Duodenal mucosa (tissue), 2 donors: ENCODE measurements at regions not wholly inside any gene's neighbourhood (a gene's known extent, or its start where the extent isn't known, plus 50 kb on each side); places are given as distances from the start of the nearest gene placed in this dataset.

Source experiments
- H3K27ac ChIP-seq: one replicate; pipeline ENCODE4 v1.7.0; 2013; ENCODE audit warnings: low read depth, low read length
- H3K27me3 ChIP-seq, 2 donors: one replicate each; pipeline ENCODE4 v1.7.0; 2013; ENCODE audit warnings: low read length in 2 of 2, control low read depth in 1 of 2; ENCODE audit not compliant: insufficient read depth in 2 of 2, control insufficient read depth in 1 of 2
- H3K36me3 ChIP-seq, 2 donors: one replicate each; pipeline ENCODE4 v1.7.0; 2013; ENCODE audit warnings: low read length in 2 of 2, control low read depth in 1 of 2; ENCODE audit not compliant: insufficient read depth in 2 of 2, control insufficient read depth in 1 of 2
- H3K4me1 ChIP-seq, 2 donors: one replicate each; pipeline ENCODE4 v1.7.0; 2013; ENCODE audit warnings: low read length in 2 of 2, control low read depth in 1 of 2; ENCODE audit not compliant: insufficient read depth in 2 of 2, control insufficient read depth in 1 of 2
- H3K4me3 ChIP-seq, 2 donors: one replicate each; pipeline ENCODE4 v1.7.0; 2013; ENCODE audit warnings: low read length in 2 of 2, low read depth in 1 of 2
- H3K9ac ChIP-seq, 2 donors: one replicate each; pipeline ENCODE4 v1.7.0; 2013; ENCODE audit warnings: low read length in 2 of 2, low read depth in 1 of 2
- H3K9me3 ChIP-seq, 2 donors: one replicate each; pipeline ENCODE4 v1.7.0; 2013; ENCODE audit warnings: low read length in 2 of 2, control low read depth in 1 of 2; ENCODE audit not compliant: control insufficient read depth in 1 of 2

DNA sequence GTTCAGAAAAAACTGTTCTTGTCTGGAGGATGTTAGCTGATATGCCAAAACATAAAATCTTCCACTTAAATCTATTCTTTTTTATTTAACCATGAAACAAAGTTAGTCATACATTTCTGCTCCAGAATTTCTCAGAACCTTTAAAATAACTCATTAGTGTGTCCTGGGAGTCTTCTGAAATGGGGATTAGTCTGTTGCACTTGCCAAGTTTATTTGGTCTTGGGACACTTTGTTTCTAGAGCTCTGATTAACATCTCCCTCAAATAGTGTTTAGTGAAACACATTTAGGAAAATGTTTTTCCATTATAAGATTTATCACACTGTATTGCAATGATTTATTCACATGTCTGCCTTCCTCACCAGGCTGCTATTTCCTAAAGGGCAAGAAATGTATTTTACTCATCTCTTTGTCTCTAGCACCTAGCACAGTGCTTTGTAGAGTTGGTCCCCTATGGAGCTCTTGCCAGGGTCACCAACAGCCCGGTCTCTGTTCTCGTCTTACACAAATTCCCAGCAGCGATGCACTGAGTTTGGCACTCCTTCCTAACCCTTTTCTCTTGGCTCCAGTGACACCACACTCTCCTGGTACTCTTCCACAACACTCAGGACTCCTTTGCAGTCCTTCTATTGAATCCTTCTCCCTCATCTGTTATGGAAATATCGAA, 189.2 kb downstream of the CSNK2A3 start:
- no peaks in the 10 kb centered on the region for H3K36me3 ChIP-seq
- H3K27me3 ChIP-seq: no peaks in the 10 kb centered on the region
- H3K9ac ChIP-seq: no peak overlapping the region
- no peak overlapping the region for H3K4me3 ChIP-seq
- no peak overlapping the region for H3K27ac ChIP-seq
- no peaks in the 10 kb centered on the region for H3K9me3 ChIP-seq
- H3K4me1 ChIP-seq: peaks cover 15 to 21% of the 10 kb centered on the region in 2 donors

DNA sequence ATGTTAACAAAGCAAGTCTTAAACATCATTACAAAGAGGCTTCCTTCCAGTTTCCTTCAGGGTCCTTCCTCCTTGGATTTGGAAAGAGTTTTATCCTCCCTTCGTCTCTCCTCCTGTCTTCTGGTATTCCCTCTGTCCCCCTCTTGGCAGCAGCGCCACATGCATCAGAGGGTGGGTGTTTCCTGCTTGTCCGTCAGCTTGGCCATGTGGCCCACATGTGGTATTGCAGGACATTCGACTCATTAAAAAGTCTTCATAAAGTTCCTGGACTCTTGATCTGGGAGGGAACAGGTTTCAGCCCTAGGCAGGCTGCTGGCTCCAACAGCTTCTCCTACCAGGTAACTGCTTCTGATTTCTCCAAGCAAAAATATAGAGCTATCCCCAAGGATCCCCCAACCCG, 189.8 kb downstream of the CSNK2A3 start:
- Histone ChIP-seq H3K4me3 (no peak overlapping the region), H3K4me1 (peaks cover 15 to 21% of the 10 kb centered on the region in 2 donors), H3K36me3 (no peaks in the 10 kb centered on the region), H3K9me3 (no peaks in the 10 kb centered on the region), H3K27ac (no peak overlapping the region), H3K27me3 (no peaks in the 10 kb centered on the region), H3K9ac (no peak overlapping the region)

DNA sequence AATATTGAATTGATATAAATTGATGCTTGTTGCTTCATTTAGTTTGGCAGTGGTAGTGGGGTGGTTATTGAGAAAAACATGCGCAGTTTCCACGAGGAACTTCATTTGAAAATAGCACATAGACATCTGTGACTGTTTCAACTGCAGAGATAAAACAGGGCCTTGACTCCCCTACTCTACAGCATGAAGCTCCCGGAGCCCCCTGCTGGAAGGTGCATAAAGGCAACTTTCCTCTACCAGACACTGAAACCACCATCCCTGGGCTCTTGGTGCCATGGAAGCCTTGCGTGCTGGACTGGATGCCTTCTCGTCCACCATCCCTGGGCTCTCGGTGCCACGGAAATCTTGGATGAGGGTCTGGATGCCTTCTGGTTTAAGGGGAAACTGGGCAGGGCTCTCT, 195.9 kb downstream of the CSNK2A3 start:
- Histone ChIP-seq H3K9ac (no peak overlapping the region), H3K36me3 (no peaks in the 10 kb centered on the region), H3K4me3 (no peak overlapping the region), H3K4me1 (no peaks in the 10 kb centered on the region), H3K9me3 (no peaks in the 10 kb centered on the region), H3K27ac (no peak overlapping the region), H3K27me3 (peaks cover 0 to 4% of the 10 kb centered on the region in 2 donors)

DNA sequence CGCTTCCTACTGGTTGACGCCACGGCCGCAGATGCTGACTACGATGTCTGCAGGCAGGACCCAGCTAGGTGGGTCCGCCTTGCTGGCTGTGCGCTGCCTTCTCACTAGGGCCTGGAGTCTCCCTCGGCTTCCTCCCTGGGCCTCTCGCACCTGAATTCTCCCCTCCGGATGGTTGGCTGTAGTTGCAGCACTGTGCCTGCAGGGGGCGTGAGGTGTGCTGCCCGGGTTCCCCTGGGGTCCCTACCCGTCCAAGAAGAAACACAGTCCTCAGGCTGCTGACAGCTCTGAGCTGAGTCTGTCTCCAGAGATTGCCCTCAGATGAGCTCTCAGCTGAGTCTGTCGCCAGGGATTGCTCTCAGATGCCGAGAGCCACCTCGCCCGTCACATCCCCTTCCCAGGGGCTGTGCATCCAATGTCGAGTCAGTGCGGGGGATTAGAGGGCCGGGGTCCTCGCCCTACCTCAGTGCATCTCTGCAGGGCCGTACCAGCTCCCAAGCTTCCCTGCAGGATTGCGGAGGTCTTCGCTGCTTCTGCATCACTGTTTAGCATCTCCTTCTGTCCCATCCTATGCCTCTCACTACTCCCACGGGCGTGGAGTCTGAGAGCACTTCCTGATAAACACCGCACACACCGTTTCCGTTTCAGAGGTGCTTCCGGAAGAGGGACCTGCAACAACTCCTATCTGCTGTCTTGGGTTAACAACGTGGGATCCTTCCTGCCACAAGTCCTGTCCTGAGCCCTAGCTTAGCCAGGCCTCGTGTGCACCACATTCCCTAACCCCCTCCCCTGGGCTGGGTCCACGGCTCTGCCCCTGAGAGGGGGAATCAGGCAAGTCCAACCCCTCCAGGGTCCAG, 196.9 kb downstream of the CSNK2A3 start:
- Histone ChIP-seq H3K27ac (no peak overlapping the region), H3K36me3 (no peaks in the 10 kb centered on the region), H3K27me3 (peaks cover 0 to 4% of the 10 kb centered on the region in 2 donors), H3K9me3 (no peaks in the 10 kb centered on the region), H3K4me3 (no peak overlapping the region), H3K9ac (no peak overlapping the region), H3K4me1 (no peaks in the 10 kb centered on the region)

DNA sequence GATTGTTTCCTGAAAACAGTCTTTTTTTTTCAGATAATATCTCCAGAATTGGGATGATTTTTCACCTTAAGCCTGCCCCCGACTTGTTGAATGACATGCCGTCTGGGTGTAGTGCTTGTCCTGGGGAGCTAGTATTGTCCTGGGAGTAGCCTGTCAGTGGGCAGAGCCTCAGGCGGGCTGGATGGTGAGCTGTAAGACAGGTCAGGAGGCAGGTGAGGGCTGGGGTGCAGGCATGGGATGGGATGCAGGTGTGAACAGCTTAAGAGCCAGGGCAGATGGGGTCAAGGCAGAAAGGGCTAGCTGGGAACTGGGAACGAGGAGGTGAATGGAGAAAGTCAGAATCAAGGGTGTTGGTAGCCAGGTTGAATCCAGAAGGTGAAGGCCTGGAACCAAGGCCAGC, 200.2 kb downstream of the CSNK2A3 start:
- Histone ChIP-seq H3K9me3 (no peaks in the 10 kb centered on the region), H3K36me3 (no peaks in the 10 kb centered on the region), H3K9ac (no peak overlapping the region), H3K4me1 (peaks cover 0 to 4% of the 10 kb centered on the region in 2 donors), H3K27me3 (peaks cover 0 to 4% of the 10 kb centered on the region in 2 donors), H3K4me3 (no peak overlapping the region), H3K27ac (no peak overlapping the region)

DNA sequence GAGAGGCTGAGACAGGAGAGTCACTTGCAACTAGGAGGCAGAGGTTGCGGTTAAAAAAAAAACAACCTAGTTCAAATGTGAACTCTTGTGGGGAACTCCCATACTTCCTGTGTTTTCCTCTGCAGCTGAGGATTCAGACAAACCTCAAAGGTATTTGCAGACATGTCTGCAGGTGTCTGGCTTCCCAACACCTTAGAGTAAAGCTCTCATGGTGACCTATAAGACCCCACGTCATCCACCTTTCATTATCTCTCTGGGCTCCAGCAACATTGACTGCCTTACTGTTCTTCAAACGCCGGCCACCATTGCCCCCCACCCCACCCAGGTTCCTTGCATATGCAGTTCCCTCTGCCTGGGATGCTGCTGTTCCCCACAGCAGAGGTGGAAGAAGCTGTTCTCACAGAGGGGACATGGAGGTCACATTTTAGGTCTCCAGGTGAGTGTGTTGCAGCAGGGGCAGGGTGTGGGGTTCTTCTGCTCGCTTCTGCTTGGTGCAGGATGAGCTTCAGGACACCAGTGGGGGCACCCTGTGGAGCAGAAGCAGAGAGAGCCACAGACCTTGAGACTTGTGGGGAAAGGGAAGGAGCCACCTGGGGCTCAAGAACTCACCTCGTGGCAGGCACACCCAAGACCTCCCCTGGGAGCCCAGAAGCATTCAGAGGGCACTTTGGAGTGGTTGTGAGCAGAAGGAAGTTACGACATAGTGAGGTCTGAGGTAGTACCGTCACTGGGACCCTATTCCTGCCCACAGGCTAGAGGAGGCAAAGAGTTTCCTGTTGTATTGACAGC, 203.2 kb downstream of the CSNK2A3 start:
- Histone ChIP-seq H3K4me3 (peak overlapping the region in 1 of 2 donors; percentile 12), H3K27ac (no peak overlapping the region), H3K27me3 (peaks cover 0 to 4% of the 10 kb centered on the region in 2 donors), H3K9ac (no peak overlapping the region), H3K9me3 (no peaks in the 10 kb centered on the region), H3K36me3 (no peaks in the 10 kb centered on the region), H3K4me1 (peaks cover 0 to 5% of the 10 kb centered on the region in 2 donors)

DNA sequence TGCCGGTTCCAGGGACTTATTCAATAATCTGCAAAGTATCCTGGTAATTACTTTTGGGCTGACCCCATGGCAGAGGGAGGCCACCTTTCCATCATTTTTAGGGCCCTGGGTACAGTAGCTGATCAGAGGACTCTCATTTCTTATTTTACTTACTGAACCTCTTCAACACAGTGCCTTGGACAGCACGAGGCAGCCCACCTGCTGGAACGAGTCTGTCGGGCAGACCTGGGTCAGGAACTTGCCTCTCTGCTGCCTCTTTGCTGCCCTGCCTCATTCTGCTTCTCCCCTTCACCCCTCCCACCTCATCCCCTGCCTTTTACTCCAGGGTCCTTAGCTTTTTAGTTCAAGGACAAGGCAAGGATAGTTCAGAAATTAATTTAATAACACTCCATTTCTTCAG, 204.5 kb downstream of the CSNK2A3 start:
- Histone ChIP-seq H3K9me3 (no peaks in the 10 kb centered on the region), H3K27me3 (no peaks in the 10 kb centered on the region), H3K9ac (no peak overlapping the region), H3K4me1 (peaks cover 0 to 5% of the 10 kb centered on the region in 2 donors), H3K36me3 (no peaks in the 10 kb centered on the region), H3K4me3 (no peak overlapping the region), H3K27ac (no peak overlapping the region)

DNA sequence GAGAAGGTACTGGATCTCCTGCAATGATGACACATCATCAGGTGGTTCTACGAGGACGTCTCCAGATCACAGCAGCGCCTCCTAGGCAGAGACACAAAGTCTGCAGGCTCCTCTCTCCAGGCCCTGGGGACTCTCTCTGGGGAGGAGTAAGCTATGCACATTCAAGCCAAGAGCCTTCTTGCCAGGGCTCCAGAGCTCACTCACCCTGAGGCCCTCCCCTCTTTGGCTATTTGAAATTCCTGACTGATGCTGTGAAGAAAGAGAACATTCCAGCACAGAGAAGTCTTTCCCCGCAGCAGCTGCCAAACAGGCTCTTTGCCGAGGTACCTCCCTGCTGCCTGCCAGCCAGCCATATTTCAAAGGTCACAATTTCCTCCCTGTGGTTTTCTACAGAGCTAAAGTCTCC, 204.9 kb downstream of the CSNK2A3 start:
- Histone ChIP-seq H3K27ac (no peak overlapping the region), H3K27me3 (no peaks in the 10 kb centered on the region), H3K9me3 (no peaks in the 10 kb centered on the region), H3K4me1 (peaks cover 0 to 5% of the 10 kb centered on the region in 2 donors), H3K4me3 (no peak overlapping the region), H3K9ac (no peak overlapping the region), H3K36me3 (no peaks in the 10 kb centered on the region)

DNA sequence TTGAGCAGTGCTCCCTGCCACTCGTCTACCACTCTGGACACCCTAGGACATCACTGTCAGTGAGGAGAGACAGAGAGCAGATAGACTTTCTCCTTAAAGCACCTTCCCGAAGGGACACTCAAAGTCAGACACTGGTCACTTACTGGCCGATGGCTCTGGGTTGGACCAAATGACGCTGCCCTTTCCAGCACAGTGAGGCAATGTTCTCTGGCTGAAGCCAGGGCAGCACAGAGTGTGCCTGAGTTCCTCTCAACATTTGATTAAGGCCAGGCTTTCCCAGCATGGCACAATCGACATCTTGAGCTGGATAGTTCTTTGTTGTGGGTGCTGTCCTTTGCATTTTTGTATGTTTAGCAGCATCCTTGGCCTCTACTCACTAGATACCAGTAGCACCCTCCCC, 206.2 kb downstream of the CSNK2A3 start:
- H3K9ac ChIP-seq: no peak overlapping the region
- no peak overlapping the region for H3K4me3 ChIP-seq
- peaks cover 0 to 5% of the 10 kb centered on the region in 2 donors for H3K4me1 ChIP-seq
- H3K27ac ChIP-seq: no peak overlapping the region
- H3K27me3 ChIP-seq: no peaks in the 10 kb centered on the region
- H3K9me3 ChIP-seq: no peaks in the 10 kb centered on the region
- H3K36me3 ChIP-seq: no peaks in the 10 kb centered on the region

DNA sequence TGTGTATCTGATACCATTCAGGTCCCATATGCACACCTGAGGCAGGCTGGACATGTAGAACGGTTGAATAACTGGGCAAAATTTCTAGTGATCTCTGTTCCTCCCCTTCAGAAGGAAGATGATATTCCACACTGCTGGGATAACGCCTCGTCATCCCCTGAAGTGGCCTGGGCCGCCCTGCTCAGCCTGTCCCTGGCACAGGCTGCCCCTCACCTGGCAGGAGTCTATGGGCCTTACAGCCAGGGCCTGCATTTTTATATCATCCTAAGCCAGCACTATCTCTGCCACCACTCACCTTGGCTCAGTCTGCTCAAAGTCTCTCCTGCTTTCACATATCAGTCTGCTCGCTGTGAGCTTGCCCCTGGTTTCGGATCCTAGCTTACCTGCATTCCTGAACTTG, 209.2 kb downstream of the CSNK2A3 start:
- peaks cover 0 to 5% of the 10 kb centered on the region in 2 donors for H3K4me1 ChIP-seq
- H3K9ac ChIP-seq: no peak overlapping the region
- H3K36me3 ChIP-seq: no peaks in the 10 kb centered on the region
- H3K9me3 ChIP-seq: no peaks in the 10 kb centered on the region
- no peak overlapping the region for H3K27ac ChIP-seq
- no peaks in the 10 kb centered on the region for H3K27me3 ChIP-seq
- H3K4me3 ChIP-seq: no peak overlapping the region
